GM18870 (cell line): ENCODE measurements at regions not wholly inside any gene's neighbourhood (a gene's known extent, or its start where the extent isn't known, plus 50 kb on each side); places are given as distances from the start of the nearest gene placed in this dataset.

Experiments
- ATAC-seq: cut with Tn5 transposase; IDR thresholded peaks from one replicate; pipeline ENCODE4 v1.9.1; 2021; ENCODE audit warnings: moderate library complexity; ENCODE audit not compliant: unreplicated experiment

- no peak for ATAC-seq
Measured at GRCh38 chr5:54774281-54775170, 210.9 kb downstream of the ESM1 start.

GRCh38 chr5:54772684-54773083 is 212.7 kb downstream of the ESM1 start:
- no peak for ATAC-seq

GRCh38 chr5:54772231-54772630 is 213.2 kb downstream of the ESM1 start:
- no peak for ATAC-seq

DNA sequence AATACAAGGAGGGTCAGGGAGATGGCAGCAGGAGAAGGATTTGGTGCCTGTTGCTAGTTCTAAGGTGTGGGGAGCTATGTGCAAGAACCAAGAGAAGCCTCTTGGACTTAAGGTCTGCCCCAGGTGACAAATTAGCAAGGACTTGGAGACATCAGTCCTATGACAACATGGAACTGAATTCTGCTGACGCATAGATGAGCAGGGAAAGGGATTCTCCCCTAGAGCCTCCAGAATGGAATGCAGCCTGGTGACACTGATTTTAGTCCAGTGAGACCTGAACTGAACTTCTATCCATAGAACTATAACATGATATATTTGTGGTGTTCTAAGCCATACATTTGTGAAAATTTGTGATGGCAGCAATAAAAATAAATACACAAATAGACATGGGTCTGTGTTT is 215.6 kb downstream of the ESM1 start:
- ATAC-seq, result no peak

DNA sequence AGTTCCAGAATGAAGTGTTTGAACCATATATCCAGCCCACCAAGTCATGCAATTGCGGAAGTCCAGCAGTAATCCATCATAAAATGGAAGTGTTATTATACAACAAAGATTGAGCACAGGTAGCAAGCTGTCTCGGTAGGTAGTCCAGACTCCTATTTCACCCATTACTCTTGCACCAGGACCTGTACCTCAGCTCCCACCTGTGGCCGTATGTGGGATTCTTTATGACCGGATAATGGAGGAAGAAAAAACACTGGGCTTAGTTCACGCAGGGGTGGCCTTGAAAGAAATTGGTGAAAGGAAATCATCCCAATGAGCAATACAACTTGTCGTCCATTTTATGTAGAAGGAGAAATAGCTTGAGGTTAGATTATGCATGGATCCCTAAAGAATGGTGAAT is 216.3 kb downstream of the ESM1 start:
- ATAC-seq, result no peak

GRCh38 chr5:54766748-54767147 is 218.6 kb downstream of the ESM1 start:
- ATAC-seq, result no peak

DNA sequence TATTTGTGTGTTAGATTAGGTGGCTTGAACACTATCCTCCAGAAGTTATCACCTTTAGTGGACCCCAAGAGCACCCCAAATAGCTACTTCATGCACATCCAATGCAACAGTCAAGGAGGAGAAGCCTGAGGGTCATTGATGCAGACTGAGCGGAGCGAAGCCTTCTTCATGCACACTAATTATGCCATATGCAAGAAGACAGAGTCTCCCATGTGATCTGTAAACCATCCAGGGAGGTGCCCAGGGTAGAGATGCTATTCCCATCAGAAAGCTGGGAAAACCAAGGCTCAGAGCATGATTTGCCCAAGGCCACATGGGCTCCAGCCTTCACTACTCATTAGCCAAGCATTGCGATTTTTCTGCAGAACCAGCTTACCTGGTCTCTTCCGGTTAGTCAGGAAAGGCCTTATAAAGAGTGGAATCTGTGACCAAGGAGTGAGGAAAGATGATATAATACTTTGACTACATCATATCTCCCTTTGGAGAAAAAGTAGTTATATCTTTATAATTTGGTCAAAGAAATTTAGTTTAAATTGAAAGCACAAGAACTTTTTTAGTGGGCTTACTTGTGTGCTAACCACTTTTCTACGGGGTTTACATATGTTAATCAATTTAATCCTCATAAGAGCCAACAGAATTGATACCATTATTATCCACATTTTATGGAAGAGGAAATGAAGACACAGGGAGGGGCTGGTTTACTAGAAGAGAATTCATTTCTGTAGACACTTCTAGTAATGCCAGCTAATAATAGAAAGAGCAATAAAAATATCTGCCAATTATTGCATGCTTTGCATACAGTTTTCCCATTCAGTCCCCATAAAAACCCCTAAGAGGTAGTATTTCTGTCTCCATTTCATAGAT is 220.0 kb downstream of the ESM1 start:
- ATAC-seq, result no peak

DNA sequence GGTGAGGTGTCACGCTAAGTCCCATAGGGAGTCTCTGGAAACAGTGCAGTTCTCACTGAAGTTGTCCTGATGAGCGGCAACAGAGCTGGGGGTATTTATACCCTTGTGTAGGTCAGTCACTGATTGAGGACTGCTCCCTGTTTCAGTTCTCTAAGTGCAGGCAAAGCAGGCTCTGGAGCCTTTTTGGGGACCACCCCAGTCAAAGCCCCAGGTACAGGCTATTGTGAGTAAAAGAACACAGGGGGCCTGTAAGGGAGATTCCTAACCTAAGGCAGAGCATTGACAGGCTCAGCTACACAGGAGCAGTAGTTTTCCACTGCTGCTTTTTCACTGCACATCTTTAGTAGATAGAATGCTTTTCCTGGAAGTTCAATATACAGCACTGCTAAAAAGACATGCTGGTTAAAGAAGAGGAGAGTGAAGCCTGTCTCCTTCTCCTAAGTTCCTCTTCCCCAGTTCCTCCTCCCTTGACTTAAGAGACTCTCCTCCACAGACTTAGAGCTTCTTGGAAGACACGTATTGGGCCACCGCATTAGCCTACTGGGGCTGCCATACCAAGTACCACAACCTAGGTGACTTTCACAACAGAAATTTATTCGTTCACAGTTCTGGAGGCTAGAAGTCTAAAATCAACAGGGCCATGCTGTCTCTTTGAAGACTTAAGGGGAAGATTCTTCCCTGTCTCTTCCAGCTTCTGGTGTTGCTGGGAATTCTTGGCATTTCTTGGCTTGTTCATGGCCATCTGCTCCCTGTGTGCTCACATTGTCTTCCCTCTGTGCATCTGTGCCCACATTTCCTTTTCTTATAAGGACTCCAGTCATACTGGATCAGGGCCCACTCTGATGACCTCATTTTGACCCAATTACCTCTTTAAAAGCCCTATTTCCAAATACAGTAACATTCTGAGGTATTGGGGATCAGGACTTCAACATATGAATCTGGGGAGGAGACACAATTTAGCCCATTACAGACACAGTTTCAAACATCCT is 221.0 kb downstream of the ESM1 start:
- ATAC-seq, result no peak

DNA sequence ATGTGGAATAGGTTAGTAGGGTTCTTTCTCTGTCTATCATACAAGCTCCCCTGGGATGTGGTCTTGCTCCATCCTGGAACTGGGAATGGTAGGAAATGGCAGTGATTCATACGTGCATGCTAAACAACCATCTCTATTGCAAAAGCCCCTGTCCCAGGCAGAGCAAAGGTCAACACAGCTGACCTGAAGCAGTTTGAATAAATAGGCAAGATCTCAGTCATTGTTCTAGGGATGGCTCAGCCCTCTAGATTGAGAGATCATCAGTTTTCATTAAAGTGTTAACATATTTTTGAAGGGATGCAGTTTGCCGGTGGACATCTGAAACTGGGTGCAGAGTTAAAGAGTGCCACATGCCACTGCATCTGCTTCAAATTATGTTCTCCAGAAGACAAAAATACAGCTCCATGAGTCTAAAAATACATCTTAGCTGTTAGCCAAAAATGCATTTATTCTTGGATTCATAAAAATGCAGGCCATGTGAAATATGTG is 224.1 kb downstream of the ESM1 start:
- no peak for ATAC-seq

DNA sequence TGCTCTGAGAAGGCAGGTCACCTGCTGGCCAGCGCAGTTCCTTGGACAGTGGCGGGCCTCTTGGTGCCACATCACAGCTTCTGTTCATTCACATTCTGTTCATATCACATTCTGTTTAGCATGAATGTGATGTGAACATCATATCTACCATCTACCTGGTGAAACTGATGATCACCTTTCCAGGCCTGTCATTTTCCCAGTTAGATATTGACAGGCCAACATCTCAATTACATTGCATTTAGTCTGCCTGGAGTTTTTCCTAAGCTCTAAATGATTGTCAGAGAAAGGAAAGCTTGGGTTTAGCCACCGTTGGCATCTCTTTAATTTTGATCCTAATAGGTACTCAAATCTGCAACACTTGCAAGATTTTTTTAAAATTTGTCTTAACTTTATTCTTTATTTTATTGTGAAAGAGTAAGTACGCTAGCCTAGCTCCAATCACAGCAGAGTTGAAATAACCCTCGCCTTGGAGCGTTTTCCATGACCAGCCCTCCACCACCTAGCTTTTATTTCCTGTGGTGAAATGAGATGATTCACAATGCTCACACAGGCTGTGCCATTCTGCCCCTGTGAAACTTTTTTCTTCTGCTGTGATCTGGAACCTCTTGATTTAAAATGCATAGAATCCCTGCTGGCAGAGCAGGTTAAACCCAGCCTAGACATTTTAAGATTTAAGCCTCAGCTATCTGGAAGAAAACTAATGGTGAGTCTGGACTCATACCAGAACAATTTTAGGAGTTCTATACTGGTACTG is 225.0 kb downstream of the ESM1 start:
- no peak for ATAC-seq

- no peak for ATAC-seq
Measured at GRCh38 chr5:54758038-54758437, 227.4 kb downstream of the ESM1 start.

GRCh38 chr5:54757541-54757940 is 227.9 kb downstream of the ESM1 start:
- no peak for ATAC-seq

GRCh38 chr5:54756796-54757402 is 228.5 kb downstream of the ESM1 start:
- no peak for ATAC-seq

DNA sequence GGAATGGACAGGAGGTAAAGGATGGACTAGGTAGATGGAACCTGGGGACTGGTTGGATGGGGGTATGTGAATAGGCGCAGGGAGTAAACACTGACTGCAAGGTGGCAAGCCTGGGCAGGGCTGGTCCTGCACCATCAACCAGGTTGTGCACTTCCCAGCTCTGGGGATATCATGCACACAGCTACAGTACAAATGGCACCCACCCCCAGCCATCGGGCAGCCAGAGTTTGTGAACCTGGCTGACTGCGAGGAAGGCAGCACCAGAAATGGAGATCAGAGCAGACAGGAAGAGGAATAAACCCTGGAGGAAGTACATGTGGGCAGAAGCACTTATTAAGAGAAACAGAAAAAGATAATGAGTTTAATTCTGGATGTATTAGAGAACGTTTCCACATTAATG is 229.1 kb downstream of the ESM1 start:
- ATAC-seq, result no peak

GRCh38 chr5:54754878-54755277 is 230.5 kb downstream of the ESM1 start:
- ATAC-seq, result no peak

- no peak for ATAC-seq
Measured at GRCh38 chr5:54754420-54754819, 231.0 kb downstream of the ESM1 start.

DNA sequence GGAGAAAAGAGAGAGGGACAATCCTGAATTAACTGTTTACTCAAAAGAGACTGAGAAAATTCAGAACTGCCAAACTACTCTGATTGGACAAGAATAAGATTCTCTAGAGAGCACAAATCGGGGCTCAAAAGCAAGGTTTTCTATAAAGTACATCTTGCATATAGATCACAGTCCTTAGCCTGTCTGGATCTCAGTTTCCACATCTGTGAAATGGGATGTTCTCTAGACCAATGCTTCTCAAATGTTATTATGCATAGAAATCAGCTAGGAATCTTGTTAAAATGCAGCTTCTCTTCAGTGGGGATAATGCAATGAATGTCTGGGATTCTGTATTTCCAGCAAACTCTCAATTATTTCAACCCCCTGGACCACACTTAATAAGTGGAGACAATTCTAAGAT is 231.6 kb downstream of the ESM1 start:
- ATAC-seq, result no peak

DNA sequence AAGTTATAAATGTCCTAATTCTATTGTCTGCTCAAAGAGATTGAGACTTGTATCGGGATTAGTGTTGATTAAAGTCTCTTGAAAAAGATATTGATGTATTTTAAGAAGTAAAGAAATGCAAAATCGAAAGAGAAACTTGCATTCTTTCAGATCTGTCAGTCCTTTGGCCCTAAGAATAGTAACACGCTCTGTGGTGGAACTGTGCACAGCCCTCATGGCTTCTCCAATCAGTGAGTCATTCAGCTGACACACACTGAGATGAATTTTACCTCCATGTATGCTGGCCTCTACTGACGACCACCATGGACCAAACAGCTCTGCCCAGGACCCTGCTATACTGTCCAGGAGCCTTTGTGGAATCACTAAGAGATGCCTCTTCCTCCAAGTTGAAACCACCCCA is 232.4 kb downstream of the ESM1 start:
- no peak for ATAC-seq

DNA sequence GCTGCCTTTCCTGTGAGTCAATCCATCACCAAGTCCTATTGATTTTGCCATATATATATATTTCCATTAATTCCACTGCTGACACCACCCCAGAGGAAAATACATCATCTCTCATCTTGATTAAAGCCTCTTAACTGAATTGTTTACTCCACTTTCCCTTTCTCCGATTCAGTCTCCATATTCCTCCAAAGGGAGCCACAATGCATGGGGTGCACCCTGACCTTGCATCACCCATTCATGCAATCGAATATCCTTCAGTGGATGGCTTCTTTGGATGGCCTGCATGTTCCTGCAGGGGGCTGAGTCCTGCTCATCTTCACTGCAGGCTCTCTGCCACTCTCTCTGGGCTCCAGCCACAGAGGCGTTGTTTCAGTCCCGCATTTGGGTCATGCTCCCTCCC is 231.0 kb downstream of the SNX18 start:
- ATAC-seq, result no peak
